HCT116 (cell line): ENCODE measurements at regions not wholly inside any gene's neighbourhood (a gene's known extent, or its start where the extent isn't known, plus 50 kb on each side); places are given as distances from the start of the nearest gene placed in this dataset.

ENCODE experiments used
- ATAC-seq: fragments of 200-7000 bp; cut with Tn5 transposase; 2 replicates; pipeline ENCODE4 v1.9.1; 2020; ENCODE audit warnings: mild to moderate bottlenecking, moderate library complexity
- BruUV-seq: library from RNA; stranded (reverse); fragments of 400-500 nt; replicated peaks from 2 replicates; lab custom pipeline; 2021; lab: Mats Ljungman, UMichigan
- CTCF ChIA-PET: fragments of 300-600 bp; sonication (Branson Sonifier 250); formaldehyde crosslinking; loops from one replicate; lab custom pipeline; 2021; ENCODE audit warnings: antibody characterized with exemption; lab: Charles Lee
- POLR2A ChIA-PET: fragments of 300-600, 350-600 bp; sonication (Branson Sonifier 250); formaldehyde crosslinking; loops from one replicate; lab custom pipeline; 2021; ENCODE audit warnings: antibody characterized with exemption; lab: Charles Lee
- RAD21 ChIA-PET, 2 experiments: fragments of 300-600 bp; sonication (Branson Sonifier 250); formaldehyde crosslinking; loops; one replicate each; lab custom pipeline; 2023; ENCODE audit warnings: low total read pairs in 2 of 2; ENCODE audit not compliant: uncharacterized antibody in 2 of 2, unreplicated experiment in 2 of 2, low non-redundant PET in 1 of 2; lab: Charles Lee
- DNase-seq: peaks from one replicate; pipeline ENCODE4 v3.0.0-alpha.2; 2010; ENCODE audit warnings: low read depth, low spot score
- H2AFZ ChIP-seq: fragments of 200-600 bp; shearing (Covaris generic), sonication (generic); 2 replicates; pipeline ENCODE4 v1.6.1; 2017; ENCODE audit warnings: low read depth, mixed run types, mixed read lengths, antibody characterized with exemption, low read length; ENCODE audit not compliant: poor library complexity, severe bottlenecking
- H3K27ac ChIP-seq: 2 replicates; pipeline ENCODE4 v1.5.1; 2012; ENCODE audit warnings: low read depth, low read length
- H3K27me3 ChIP-seq: fragments of 200-600 bp; sonication (generic); 2 replicates; pipeline ENCODE4 v1.6.1; 2016; ENCODE audit warnings: mixed run types, low read length, mixed read lengths; ENCODE audit not compliant: insufficient read depth
- H3K36me3 ChIP-seq, 2 experiments: fragments of 200-500 bp in 1 of 2; fragments of 200-600 bp in 1 of 2; sonication (Bioruptor generic) in 1 of 2; sonication (generic) in 1 of 2; 2 replicates each; pipeline versions ENCODE4 v1.5.1 to v1.6.1; 2014 to 2016; ENCODE audit warnings: low read length in 2 of 2, inconsistent platforms in 1 of 2, mixed read lengths in 1 of 2, mixed run types in 1 of 2; ENCODE audit not compliant: insufficient read depth in 2 of 2, control insufficient read depth in 1 of 2
- H3K4me1 ChIP-seq, 2 experiments: fragments of 200-600 bp in 1 of 2; sonication (generic) in 1 of 2; 2 replicates each; pipeline versions ENCODE4 v1.5.1 to v1.6.1; 2012 to 2017; ENCODE audit warnings: low read length in 2 of 2, inconsistent platforms in 1 of 2, mild to moderate bottlenecking in 1 of 2, mixed read lengths in 1 of 2, mixed run types in 1 of 2, moderate library complexity in 1 of 2; ENCODE audit not compliant: insufficient read depth in 2 of 2, control insufficient read depth in 1 of 2
- H3K4me2 ChIP-seq: fragments of 200-600 bp; sonication (generic); 2 replicates; pipeline ENCODE4 v1.6.1; 2017; ENCODE audit warnings: mixed run types, low read length, mixed read lengths
- H3K4me3 ChIP-seq, 2 experiments: fragments of 200-600 bp in 1 of 2; sonication (generic) in 1 of 2; replicated peaks in 1 of 2; 2 replicates each; pipeline ENCODE4 v1.5.1; 2011 to 2016; ENCODE audit warnings: low read length in 2 of 2, control low read depth in 1 of 2, low read depth in 1 of 2, mild to moderate bottlenecking in 1 of 2, mixed read lengths in 1 of 2, mixed run types in 1 of 2
- H3K79me2 ChIP-seq: fragments of 200-600 bp; sonication (generic); 2 replicates; pipeline ENCODE4 v1.6.1; 2017; ENCODE audit warnings: mild to moderate bottlenecking, mixed run types, low read length, moderate library complexity, mixed read lengths; ENCODE audit not compliant: insufficient read depth
- H3K9ac ChIP-seq: fragments of 200-600 bp; sonication (generic); 2 replicates; pipeline ENCODE4 v1.6.1; 2016; ENCODE audit warnings: low read length, mixed read lengths
- H3K9me2 ChIP-seq: fragments of 200-600 bp; sonication (generic), shearing (Covaris generic); 2 replicates; pipeline ENCODE4 v1.6.1; 2017; ENCODE audit warnings: mixed run types, mild to moderate bottlenecking, moderate library complexity; ENCODE audit not compliant: insufficient read depth
- H3K9me3 ChIP-seq, 2 experiments: fragments of 200-500 bp in 1 of 2; fragments of 200-600 bp in 1 of 2; sonication (Bioruptor generic) in 1 of 2; sonication (generic) in 1 of 2; 2 replicates each; pipeline ENCODE4 v1.6.1; 2014 to 2017; ENCODE audit warnings: low read length in 2 of 2, mixed read lengths in 2 of 2, inconsistent platforms in 1 of 2, low read depth in 1 of 2, mild to moderate bottlenecking in 1 of 2, mixed run types in 1 of 2, moderate library complexity in 1 of 2; ENCODE audit not compliant: control insufficient read depth in 1 of 2, insufficient read depth in 1 of 2
- H4K20me1 ChIP-seq: fragments of 200-600 bp; sonication (generic), shearing (Covaris generic); 2 replicates; pipeline ENCODE4 v1.6.1; 2017; ENCODE audit warnings: mixed run types, mild to moderate bottlenecking, moderate library complexity; ENCODE audit not compliant: insufficient read depth
- CBX3 ChIP-seq: IDR thresholded peaks from 2 replicates; pipeline ENCODE4 v1.6.1; 2012; ENCODE audit warnings: low read depth
- CEBPB ChIP-seq: IDR thresholded peaks from 2 replicates; pipeline ENCODE4 v1.6.1; 2012; ENCODE audit warnings: low read depth
- EGR1 ChIP-seq: IDR thresholded peaks from 2 replicates; pipeline ENCODE4 v1.6.1; 2012; ENCODE audit warnings: low read depth
- ELF1 ChIP-seq: IDR thresholded peaks from 2 replicates; pipeline ENCODE4 v1.6.1; 2012; ENCODE audit warnings: low read depth, borderline replicate concordance
- EZH2 ChIP-seq: fragments of 200-600 bp; sonication (generic); IDR thresholded peaks from 2 replicates; pipeline ENCODE4 v1.6.1; 2017; ENCODE audit warnings: antibody characterized with exemption, mixed run types
- EZH2phosphoT487 ChIP-seq: fragments of 200-600 bp; IDR thresholded peaks from 2 replicates; pipeline ENCODE4 v1.6.1; 2018; ENCODE audit warnings: antibody characterized with exemption, borderline replicate concordance
- FOSL1 ChIP-seq: IDR thresholded peaks from 2 replicates; pipeline ENCODE4 v1.6.1; 2012; ENCODE audit warnings: low read depth
- JUND ChIP-seq: IDR thresholded peaks from 2 replicates; pipeline ENCODE4 v1.6.1; 2012
- POLR2A ChIP-seq: IDR thresholded peaks from 2 replicates; pipeline ENCODE4 v1.7.0; 2011; ENCODE audit warnings: borderline replicate concordance; ENCODE audit not compliant: insufficient read depth, insufficient read length; ENCODE audit errors: extremely low read depth
- POLR2AphosphoS5 ChIP-seq: IDR thresholded peaks from 2 replicates; pipeline ENCODE4 v1.6.1; 2011; ENCODE audit warnings: mild to moderate bottlenecking, low read depth, low read length, moderate library complexity
- RAD21 ChIP-seq: IDR thresholded peaks from 2 replicates; pipeline ENCODE4 v1.6.1; 2012; ENCODE audit warnings: low read depth, mild to moderate bottlenecking
- SIN3A ChIP-seq: IDR thresholded peaks from 2 replicates; pipeline ENCODE4 v1.6.1; 2012; ENCODE audit warnings: low read depth
- SP1 ChIP-seq: IDR thresholded peaks from 2 replicates; pipeline ENCODE4 v1.6.1; 2012; ENCODE audit warnings: low read depth
- SRF ChIP-seq: IDR thresholded peaks from 2 replicates; pipeline ENCODE4 v1.6.1; 2012; ENCODE audit warnings: low read depth
- TCF7L2 ChIP-seq: IDR thresholded peaks from 2 replicates; pipeline ENCODE4 v1.7.0; 2011; ENCODE audit warnings: borderline replicate concordance, inconsistent platforms; ENCODE audit not compliant: insufficient read depth, insufficient read length; ENCODE audit errors: extremely low read depth
- ZFX ChIP-seq: fragments of 450-650 bp; IDR thresholded peaks from 2 replicates; pipeline ENCODE4 v1.6.1; 2017
- intact Hi-C: fragments of 100-400 bp; cut with micrococcal nuclease; formaldehyde crosslinking; loops from 2 replicates; pipeline ENCODE4 v1.10.0; 2022
- TF ChIP-seq, protein P1 (sequence below): IDR thresholded peaks from 2 replicates; pipeline ENCODE4 v1.6.1; 2011; ENCODE audit warnings: mild to moderate bottlenecking, low read length, moderate library complexity; ENCODE audit not compliant: insufficient replicate concordance; ENCODE audit errors: extremely low read depth
- TF ChIP-seq, protein P2 (sequence below): IDR thresholded peaks from 2 replicates; pipeline ENCODE4 v1.6.1; 2012
- TF ChIP-seq, protein P3 (sequence below), 3 experiments: fragments of 200-600 bp in 1 of 3; sonication (generic) in 1 of 3; IDR thresholded peaks in 2 of 3; conservative IDR thresholded peaks in 1 of 3; 2 replicates each; pipeline ENCODE4 v1.5.1; 2012 to 2017; ENCODE audit warnings: low read depth in 2 of 3, low read length in 2 of 3, antibody characterized with exemption in 1 of 3, borderline replicate concordance in 1 of 3, control low read depth in 1 of 3, mild to moderate bottlenecking in 1 of 3, mixed read lengths in 1 of 3, mixed run types in 1 of 3, moderate library complexity in 1 of 3; ENCODE audit not compliant: insufficient read depth in 1 of 3
- TF ChIP-seq, protein P4 (sequence below): IDR thresholded peaks from 2 replicates; pipeline ENCODE4 v1.6.1; 2012

DNA sequence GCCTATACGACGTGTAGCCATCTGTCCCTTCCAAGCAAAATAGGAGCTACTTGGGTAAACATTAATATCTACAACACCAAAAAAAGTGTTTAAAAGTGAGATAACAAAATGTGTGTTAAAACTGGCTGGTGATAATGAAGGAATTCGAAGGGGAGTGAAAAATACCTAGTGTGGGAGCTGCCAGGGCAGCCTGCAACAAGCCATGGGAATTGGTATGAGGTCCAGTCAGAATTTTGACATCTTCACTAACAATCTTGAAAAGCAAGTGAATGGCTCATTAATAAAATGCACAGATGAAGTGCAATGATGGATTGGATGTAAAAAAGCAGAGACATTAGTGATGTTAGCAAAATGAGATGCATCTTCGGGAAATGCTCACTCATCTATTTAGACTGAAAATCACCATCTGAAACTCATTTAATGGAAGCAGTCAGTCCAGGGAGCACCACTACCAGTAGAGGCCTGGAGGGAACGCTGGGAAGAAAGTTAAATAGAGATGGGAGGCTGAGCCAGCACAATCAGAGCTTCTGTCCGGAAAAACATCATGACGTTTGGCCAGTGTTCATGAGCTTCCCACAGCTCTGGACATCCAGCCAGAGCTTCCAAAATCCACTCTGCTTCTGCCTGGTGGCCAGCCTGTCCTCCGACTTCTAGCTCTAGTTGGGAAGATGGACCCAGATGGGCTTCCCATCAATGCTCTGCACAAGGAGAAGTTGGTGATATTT, 405.0 kb upstream of the TMTC1 start (continued):
- TF ChIP-seq, protein P1, sequence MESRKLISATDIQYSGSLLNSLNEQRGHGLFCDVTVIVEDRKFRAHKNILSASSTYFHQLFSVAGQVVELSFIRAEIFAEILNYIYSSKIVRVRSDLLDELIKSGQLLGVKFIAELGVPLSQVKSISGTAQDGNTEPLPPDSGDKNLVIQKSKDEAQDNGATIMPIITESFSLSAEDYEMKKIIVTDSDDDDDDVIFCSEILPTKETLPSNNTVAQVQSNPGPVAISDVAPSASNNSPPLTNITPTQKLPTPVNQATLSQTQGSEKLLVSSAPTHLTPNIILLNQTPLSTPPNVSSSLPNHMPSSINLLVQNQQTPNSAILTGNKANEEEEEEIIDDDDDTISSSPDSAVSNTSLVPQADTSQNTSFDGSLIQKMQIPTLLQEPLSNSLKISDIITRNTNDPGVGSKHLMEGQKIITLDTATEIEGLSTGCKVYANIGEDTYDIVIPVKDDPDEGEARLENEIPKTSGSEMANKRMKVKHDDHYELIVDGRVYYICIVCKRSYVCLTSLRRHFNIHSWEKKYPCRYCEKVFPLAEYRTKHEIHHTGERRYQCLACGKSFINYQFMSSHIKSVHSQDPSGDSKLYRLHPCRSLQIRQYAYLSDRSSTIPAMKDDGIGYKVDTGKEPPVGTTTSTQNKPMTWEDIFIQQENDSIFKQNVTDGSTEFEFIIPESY = no peak
- TF ChIP-seq FOSL1 = no peak

DNA sequence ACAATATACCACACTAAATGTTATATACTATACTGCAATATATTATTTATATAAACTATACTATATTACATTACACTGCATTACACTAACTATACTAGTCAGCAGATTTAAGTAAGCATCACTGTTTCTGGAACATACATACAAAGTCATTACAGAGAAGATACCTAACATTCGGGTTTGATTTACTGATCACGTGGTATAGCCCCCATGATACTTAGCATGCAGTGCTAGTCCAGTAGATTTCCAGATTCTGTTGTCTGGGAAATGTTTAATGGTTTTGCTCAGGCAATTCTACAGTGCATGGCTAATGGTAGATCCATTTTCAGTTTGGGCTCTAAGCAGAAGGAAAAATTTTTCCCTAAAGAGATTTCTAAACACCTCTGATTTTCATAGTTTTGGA, 403.7 kb upstream of the TMTC1 start:
- Histone ChIP-seq H3K9me3 (no peaks in the 10 kb centered on the region), H3K9me2 (no peaks in the 10 kb centered on the region), H4K20me1 (no peaks in the 10 kb centered on the region), H3K79me2 (no peaks in the 10 kb centered on the region), H3K9ac (no peak overlapping the region), H3K4me2 (no peak overlapping the region), H2AFZ (no peak overlapping the region), H3K4me3 (no peak overlapping the region), H3K4me1 (no peaks in the 10 kb centered on the region), H3K27me3 (no peaks in the 10 kb centered on the region), H3K36me3 (no peaks in the 10 kb centered on the region), H3K27ac (no peak overlapping the region)
- intact Hi-C loops = no loop called here
- ChIA-PET CTCF (no interaction called here), RAD21 (no interaction called here), POLR2A (no interaction called here)
- ATAC-seq = no peak
- no peak for DNase-seq
- BruUV-seq = no TSS peak
- TF ChIP-seq, protein P2, sequence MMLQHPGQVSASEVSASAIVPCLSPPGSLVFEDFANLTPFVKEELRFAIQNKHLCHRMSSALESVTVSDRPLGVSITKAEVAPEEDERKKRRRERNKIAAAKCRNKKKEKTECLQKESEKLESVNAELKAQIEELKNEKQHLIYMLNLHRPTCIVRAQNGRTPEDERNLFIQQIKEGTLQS = no peak
- TF ChIP-seq, protein P3, sequence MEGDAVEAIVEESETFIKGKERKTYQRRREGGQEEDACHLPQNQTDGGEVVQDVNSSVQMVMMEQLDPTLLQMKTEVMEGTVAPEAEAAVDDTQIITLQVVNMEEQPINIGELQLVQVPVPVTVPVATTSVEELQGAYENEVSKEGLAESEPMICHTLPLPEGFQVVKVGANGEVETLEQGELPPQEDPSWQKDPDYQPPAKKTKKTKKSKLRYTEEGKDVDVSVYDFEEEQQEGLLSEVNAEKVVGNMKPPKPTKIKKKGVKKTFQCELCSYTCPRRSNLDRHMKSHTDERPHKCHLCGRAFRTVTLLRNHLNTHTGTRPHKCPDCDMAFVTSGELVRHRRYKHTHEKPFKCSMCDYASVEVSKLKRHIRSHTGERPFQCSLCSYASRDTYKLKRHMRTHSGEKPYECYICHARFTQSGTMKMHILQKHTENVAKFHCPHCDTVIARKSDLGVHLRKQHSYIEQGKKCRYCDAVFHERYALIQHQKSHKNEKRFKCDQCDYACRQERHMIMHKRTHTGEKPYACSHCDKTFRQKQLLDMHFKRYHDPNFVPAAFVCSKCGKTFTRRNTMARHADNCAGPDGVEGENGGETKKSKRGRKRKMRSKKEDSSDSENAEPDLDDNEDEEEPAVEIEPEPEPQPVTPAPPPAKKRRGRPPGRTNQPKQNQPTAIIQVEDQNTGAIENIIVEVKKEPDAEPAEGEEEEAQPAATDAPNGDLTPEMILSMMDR (IDR thresholded peaks at IDR 0.05 in 2 of 3, conservative IDR thresholded peaks at IDR 0.05 in 1 of 3; ENCODE audit: borderline replicate concordance in 1 of 3, insufficient read depth in 1 of 3, low read depth in 2 of 3, low read length in 2 of 3) = no peak
- no peak for TF ChIP-seq SIN3A
- no peak for TF ChIP-seq JUND
- TF ChIP-seq POLR2A = no peak
- TF ChIP-seq TCF7L2 = no peak
- TF ChIP-seq, protein P1 = no peak
- no peak for TF ChIP-seq ELF1
- TF ChIP-seq SP1 = no peak
- TF ChIP-seq CBX3 = no peak
- TF ChIP-seq, protein P4, sequence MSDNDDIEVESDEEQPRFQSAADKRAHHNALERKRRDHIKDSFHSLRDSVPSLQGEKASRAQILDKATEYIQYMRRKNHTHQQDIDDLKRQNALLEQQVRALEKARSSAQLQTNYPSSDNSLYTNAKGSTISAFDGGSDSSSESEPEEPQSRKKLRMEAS = no peak
- no peak for TF ChIP-seq CEBPB
- TF ChIP-seq ZFX = no peak
- no peak for TF ChIP-seq EZH2phosphoT487
- no peak for TF ChIP-seq EZH2
- no peak for TF ChIP-seq RAD21
- TF ChIP-seq POLR2AphosphoS5 = no peak
- no peak for TF ChIP-seq SRF
- TF ChIP-seq EGR1 = no peak
